ES-I3 (cell line): ENCODE measurements at regions not wholly inside any gene's neighbourhood (a gene's known extent, or its start where the extent isn't known, plus 50 kb on each side); places are given as distances from the start of the nearest gene placed in this dataset.
"Not testable (repeated sequence)": the region's sequence is repeated elsewhere in the genome, so short reads cannot be mapped to it uniquely, and the experiment has no call there.

Experiments
- H3K36me3 ChIP-seq: 2 replicates; pipeline ENCODE4 v1.6.1; 2013; ENCODE audit warnings: mild to moderate bottlenecking, low read length, control low read depth, moderate library complexity; ENCODE audit not compliant: insufficient read depth
- H3K4me1 ChIP-seq: 2 replicates; pipeline ENCODE4 v1.6.1; 2013; ENCODE audit warnings: mild to moderate bottlenecking, control low read depth, low read length; ENCODE audit not compliant: insufficient read depth
- H3K9ac ChIP-seq: 2 replicates; pipeline ENCODE4 v1.6.1; 2013; ENCODE audit warnings: low read depth, mild to moderate bottlenecking, low read length, moderate library complexity
- H3K9me3 ChIP-seq: 2 replicates; pipeline ENCODE4 v1.6.1; 2013; ENCODE audit warnings: mild to moderate bottlenecking, low read length, moderate library complexity; ENCODE audit not compliant: control insufficient read depth, insufficient read depth

DNA sequence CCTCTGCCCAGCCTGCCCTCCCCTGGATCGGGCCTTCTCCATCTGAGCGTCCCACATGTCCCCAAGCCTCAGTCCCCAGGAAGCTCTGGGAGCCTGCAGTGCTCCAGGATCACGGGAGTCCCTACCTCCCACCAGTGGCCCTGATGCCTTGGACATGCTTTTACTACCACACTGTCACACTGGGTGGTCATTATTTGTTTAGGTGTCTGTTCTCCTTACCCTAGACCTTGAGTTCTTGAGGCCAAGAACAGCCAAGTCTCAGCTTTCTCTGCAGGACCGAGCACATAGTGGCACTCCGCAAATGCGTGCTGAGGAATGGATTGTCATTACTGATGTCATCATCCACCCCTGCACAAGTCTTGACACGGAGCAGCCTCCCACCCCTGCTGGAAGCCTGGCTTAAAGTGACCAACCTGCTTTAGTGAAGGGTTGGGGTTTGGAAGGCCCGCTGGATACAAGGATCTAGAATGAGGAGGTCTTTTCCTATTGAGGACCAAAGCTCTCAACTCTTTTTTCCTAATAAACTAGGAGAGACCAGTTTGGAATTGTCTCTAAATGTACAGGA lies 132.9 kb upstream of the CRHR1 start:
- Histone ChIP-seq H3K36me3 (no peaks in the 10 kb centered on the region), H3K9ac (no peak overlapping the region), H3K9me3 (no peaks in the 10 kb centered on the region), H3K4me1 (peaks cover 8% of the 10 kb centered on the region; the same call in 1 of the 2 replicates)

DNA sequence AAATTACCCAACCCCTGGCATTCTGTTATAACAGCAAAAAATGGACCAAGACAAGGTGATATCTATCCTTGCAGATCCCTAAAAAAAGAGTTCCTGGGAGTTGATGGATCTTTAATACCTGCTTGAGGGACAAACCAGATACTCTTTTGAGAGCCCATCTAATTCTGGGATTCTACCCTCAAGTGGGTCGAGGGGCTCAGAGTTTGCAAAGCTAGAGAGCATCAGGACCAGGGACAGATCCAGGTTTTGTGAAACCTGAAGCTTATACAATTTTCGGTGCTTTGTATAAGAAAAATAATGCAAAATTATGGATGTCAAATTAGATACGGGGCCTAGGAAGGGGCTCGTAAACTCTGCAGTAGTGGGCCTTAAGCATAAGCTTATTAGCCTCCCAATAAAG lies 130.5 kb upstream of the CRHR1 start:
- Histone ChIP-seq H3K9ac (no peak overlapping the region), H3K36me3 (no peaks in the 10 kb centered on the region), H3K9me3 (no peaks in the 10 kb centered on the region), H3K4me1 (peaks cover 8% of the 10 kb centered on the region; the same call in 1 of the 2 replicates)

GRCh38 chr17:45656527-45657181 lies 127.5 kb upstream of the CRHR1 start:
- Histone ChIP-seq H3K9ac (no peak overlapping the region), H3K9me3 (no peaks in the 10 kb centered on the region), H3K4me1 (no peaks in the 10 kb centered on the region), H3K36me3 (no peaks in the 10 kb centered on the region)

DNA sequence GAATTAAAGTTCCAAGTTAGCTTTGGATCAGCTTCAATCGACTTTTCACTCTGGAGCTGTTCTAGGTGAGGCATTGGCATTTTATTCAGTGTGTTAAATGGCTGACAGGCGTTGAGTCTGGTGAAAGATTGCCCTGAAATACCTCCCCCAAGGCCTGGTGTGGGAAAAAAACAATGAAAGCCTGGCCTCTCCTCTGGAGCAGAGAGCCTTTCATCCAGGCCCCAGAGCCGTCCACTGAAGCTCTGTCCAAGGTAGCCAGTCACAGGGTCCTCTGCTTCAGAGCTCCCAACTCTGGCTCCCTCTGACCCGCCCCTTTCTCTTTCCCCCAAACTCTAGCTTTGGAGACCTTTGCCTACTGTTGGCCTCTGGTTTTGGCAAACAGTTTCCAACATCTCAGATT lies 123.6 kb upstream of the CRHR1 start:
- Histone ChIP-seq H3K36me3 (no peaks in the 10 kb centered on the region), H3K9ac (no peak overlapping the region), H3K4me1 (no peaks in the 10 kb centered on the region), H3K9me3 (no peaks in the 10 kb centered on the region)

DNA sequence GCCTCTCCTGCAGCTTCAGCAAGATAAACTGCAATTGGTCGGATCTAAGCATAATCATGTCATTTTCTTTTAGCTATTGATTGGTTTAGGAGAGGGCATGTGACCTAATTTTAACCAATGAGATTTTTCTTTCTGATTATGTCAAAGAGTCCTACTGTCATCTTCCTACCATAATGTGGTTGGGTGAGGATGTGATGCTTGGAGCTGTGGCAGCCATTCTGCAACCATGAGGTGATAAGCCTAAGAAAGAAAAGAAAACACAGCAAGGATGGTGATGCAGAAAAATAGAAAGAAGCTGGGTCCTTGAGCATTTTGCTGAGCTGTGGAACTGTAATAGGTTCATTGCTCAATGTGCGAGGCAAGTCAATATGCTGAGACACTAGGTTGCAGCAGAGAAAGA lies 121.7 kb upstream of the CRHR1 start:
- Histone ChIP-seq H3K9ac (no peak overlapping the region), H3K36me3 (no peaks in the 10 kb centered on the region), H3K4me1 (no peaks in the 10 kb centered on the region), H3K9me3 (no peaks in the 10 kb centered on the region)

- Histone ChIP-seq H3K36me3 (no peaks in the 10 kb centered on the region), H3K9ac (no peak overlapping the region), H3K4me1 (no peaks in the 10 kb centered on the region), H3K9me3 (no peaks in the 10 kb centered on the region)
Observed at GRCh38 chr17:45663772-45664171, 120.3 kb upstream of the CRHR1 start.

DNA sequence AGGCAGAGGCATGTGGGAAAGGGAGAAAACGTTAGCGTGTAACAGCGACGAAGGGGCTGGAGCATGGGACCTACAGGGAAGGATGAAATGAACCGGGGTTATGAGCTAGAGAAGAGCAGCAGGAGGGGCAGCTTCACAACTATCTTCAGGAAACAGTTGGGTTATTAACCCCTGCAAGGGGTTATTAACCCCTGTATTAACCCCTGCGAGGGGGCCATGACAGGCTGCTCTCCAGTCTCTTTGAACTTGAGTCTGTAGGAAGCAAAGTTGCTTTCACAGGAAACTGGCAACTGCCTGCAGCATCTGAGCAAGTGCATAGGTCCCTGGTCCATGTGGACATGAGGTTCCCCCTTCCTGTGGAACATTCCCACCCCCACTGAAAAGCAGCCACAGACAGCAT lies 119.2 kb upstream of the CRHR1 start:
- Histone ChIP-seq H3K9me3 (no peaks in the 10 kb centered on the region), H3K4me1 (no peaks in the 10 kb centered on the region), H3K9ac (no peak overlapping the region)

DNA sequence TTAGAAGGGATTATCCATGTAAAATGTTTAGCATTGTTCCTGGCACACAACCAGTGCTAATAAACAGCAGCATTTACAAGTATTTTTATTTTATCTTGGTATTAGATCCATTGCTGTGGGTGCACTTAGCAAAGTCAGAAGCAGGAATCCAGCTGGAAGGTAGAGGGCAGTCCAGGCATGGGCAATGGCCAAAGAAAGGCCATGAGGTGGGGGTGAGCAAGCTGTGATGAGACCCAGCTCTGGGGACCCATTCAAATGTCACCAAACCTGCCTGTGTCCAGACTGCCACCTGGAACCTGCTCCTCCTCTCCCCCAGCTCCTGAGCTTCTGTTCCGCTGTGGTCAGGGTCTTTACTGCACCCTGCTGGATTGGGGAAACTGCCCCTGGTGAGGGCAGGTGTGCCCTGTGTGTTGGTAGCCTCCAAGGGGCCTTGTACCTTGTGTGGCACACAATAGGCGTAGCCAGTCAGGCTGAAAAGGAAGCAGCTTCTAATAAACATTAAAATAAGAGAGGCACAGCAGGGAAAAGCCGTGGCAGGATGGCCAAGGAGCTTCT lies 118.0 kb upstream of the CRHR1 start:
- no peaks in the 10 kb centered on the region for H3K36me3 ChIP-seq
- no peak overlapping the region for H3K9ac ChIP-seq
- no peaks in the 10 kb centered on the region for H3K4me1 ChIP-seq
- no peaks in the 10 kb centered on the region for H3K9me3 ChIP-seq

More for the DNA sequence above, 119.2 kb upstream of the CRHR1 start:
- no peaks in the 10 kb centered on the region for H3K36me3 ChIP-seq

- H3K9ac ChIP-seq = no peak overlapping the region
- H3K36me3 ChIP-seq = no peaks in the 10 kb centered on the region
- no peaks in the 10 kb centered on the region for H3K4me1 ChIP-seq
- H3K9me3 ChIP-seq = no peaks in the 10 kb centered on the region
Observed at GRCh38 chr17:45666641-45667040, 117.5 kb upstream of the CRHR1 start.

GRCh38 chr17:45667591-45668171 lies 116.4 kb upstream of the CRHR1 start:
- Histone ChIP-seq H3K4me1 (no peaks in the 10 kb centered on the region), H3K36me3 (no peaks in the 10 kb centered on the region), H3K9ac (no peak overlapping the region), H3K9me3 (no peaks in the 10 kb centered on the region)

- H3K4me1 ChIP-seq = no peaks in the 10 kb centered on the region
- H3K9me3 ChIP-seq = no peaks in the 10 kb centered on the region
- H3K9ac ChIP-seq = no peak overlapping the region
- H3K36me3 ChIP-seq = no peaks in the 10 kb centered on the region
Observed at GRCh38 chr17:45668316-45668715, 115.8 kb upstream of the CRHR1 start.

GRCh38 chr17:45672301-45672700 lies 111.8 kb upstream of the CRHR1 start:
- Histone ChIP-seq H3K9ac (no peak overlapping the region), H3K36me3 (no peaks in the 10 kb centered on the region), H3K4me1 (no peaks in the 10 kb centered on the region), H3K9me3 (no peaks in the 10 kb centered on the region)

DNA sequence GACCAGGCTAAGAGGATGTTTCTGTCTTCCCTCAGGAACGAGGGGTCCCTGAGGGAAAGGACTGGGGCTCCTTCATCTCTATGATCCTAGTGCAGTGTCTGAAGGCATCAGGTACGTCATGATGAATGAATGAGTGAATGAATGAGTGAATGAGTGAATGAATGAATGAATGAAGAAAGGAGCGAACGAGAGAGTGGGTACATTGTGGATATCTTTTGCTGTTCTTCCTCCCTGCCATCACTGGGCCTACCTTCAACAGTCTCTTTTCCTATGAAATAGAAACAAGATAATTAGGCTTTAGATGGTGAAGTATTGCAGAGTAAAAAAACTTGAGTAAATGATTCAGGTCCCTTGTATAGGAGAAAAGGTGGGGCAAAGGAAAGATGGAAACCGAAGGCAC lies 111.3 kb upstream of the CRHR1 start:
- H3K9me3 ChIP-seq = no peaks in the 10 kb centered on the region
- H3K36me3 ChIP-seq = no peaks in the 10 kb centered on the region
- H3K9ac ChIP-seq = no peak overlapping the region
- H3K4me1 ChIP-seq = no peaks in the 10 kb centered on the region

DNA sequence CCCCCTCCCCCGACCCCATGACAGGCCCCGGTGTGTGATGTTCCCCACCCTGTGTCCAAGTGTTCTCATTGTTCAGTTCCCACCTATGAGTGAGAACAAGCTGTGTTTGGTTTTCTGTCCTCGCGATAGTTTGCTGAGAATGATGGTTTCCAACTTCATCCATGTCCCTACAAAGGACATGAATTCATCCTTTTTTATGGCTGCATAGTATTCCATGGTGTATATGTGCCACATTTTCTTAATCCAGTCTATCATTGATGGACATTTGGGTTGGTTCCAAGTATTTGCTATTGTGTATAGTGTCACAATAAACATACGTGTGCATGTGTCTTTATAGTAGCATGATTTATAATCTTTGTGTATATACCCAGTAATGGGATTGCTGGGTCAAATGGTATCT lies 110.4 kb upstream of the CRHR1 start:
- not testable (repeated sequence) for H3K9me3 ChIP-seq, H3K4me1 ChIP-seq, H3K36me3 ChIP-seq, H3K9ac ChIP-seq

- H3K4me1 ChIP-seq = no peaks in the 10 kb centered on the region
- H3K9me3 ChIP-seq = no peaks in the 10 kb centered on the region
- H3K36me3 ChIP-seq = no peaks in the 10 kb centered on the region
- H3K9ac ChIP-seq = no peak overlapping the region
Observed at GRCh38 chr17:45675012-45675411, 109.1 kb upstream of the CRHR1 start.
